Heart left ventricle (tissue), 16 donors: ENCODE measurements at regions not wholly inside any gene's neighbourhood (a gene's known extent, or its start where the extent isn't known, plus 50 kb on each side); places are given as distances from the start of the nearest gene placed in this dataset.

Experiments
- ATAC-seq, 4 donors: fragments of 200-7000 bp; cut with Tn5 transposase; one replicate each; pipeline ENCODE4 v1.9.1; 2020 to 2022; ENCODE audit warnings: moderate library complexity in 4 of 4, mild to moderate bottlenecking in 3 of 4, moderate number of reproducible peaks in 1 of 4
- DNase-seq, 5 donors: peaks; one replicate each; pipeline ENCODE4 v3.0.0-alpha.2; 2020
- H3K27ac ChIP-seq, 12 donors: fragments of 200-600 bp; sonication (generic) in 4 of 12; one replicate each; pipeline versions ENCODE4 v1.5.0 to v1.8.0; 2016 to 2022; ENCODE audit warnings: mild to moderate bottlenecking in 2 of 12
- H3K27me3 ChIP-seq, 9 donors: fragments of 200-600 bp; sonication (generic) in 2 of 9; one replicate each; pipeline versions ENCODE4 v1.5.1 to v1.8.0; 2016 to 2022; ENCODE audit warnings: mild to moderate bottlenecking in 3 of 9
- H3K36me3 ChIP-seq, 9 donors: fragments of 200-600 bp; sonication (generic) in 2 of 9; one replicate each; pipeline versions ENCODE4 v1.5.0 to v1.8.0; 2018 to 2022; ENCODE audit warnings: mild to moderate bottlenecking in 2 of 9
- H3K4me1 ChIP-seq, 12 donors: fragments of 200-600 bp; sonication (generic) in 4 of 12; one replicate each; pipeline versions ENCODE4 v1.5.0 to v1.8.0; 2016 to 2022; ENCODE audit warnings: mild to moderate bottlenecking in 3 of 12
- H3K4me3 ChIP-seq, 12 donors: fragments of 200-600 bp; sonication (generic) in 4 of 12; one replicate each; pipeline versions ENCODE4 v1.5.0 to v1.8.0; 2017 to 2022; ENCODE audit warnings: mild to moderate bottlenecking in 9 of 12, moderate library complexity in 4 of 12
- H3K9me3 ChIP-seq, 12 donors: fragments of 200-600 bp; sonication (generic) in 4 of 12; one replicate each; pipeline versions ENCODE4 v1.5.0 to v1.8.0; 2016 to 2022; ENCODE audit warnings: mild to moderate bottlenecking in 1 of 12
- POLR2A ChIP-seq, 2 donors: fragments of 450-650 bp; IDR thresholded peaks; one replicate each; pipeline ENCODE4 v1.6.1; 2017; ENCODE audit warnings: antibody characterized with exemption in 2 of 2, mild to moderate bottlenecking in 2 of 2, moderate library complexity in 2 of 2
- WGBS, 4 donors: extraction: QIAGEN DNeasy Blood & Tissue Kit in 2 of 4; methylation state at CpG; one replicate each; pipeline versions ENCODE4 v1.1.5 to v1.1.7; 2013 to 2018; 5-methylcytosine and 5-hydroxymethylcytosine counted together
- intact Hi-C, 10 donors: fragments of 100-400 bp; cut with DNase I; formaldehyde crosslinking; loops; one replicate each; pipeline versions ENCODE4 v1.11.1 to v1.14.2; 2022
- TF ChIP-seq, protein P1 (sequence below), 12 donors: fragments of 200-600 bp; sonication (generic) in 4 of 12; IDR thresholded peaks; one replicate each; pipeline versions ENCODE4 v1.5.0 to v1.8.0; 2018 to 2022; ENCODE audit warnings: antibody characterized with exemption in 12 of 12, mild to moderate bottlenecking in 5 of 12
- donor health status: ischemic (EF 13 %, LVEDD 7.1; RV severe dilation, severe dysfunction).
- donor health status: healthy with polysubstance abuse.
- donor health status: DM: no; HTN: yes; CAD: no.
- donor health status: DM: no; HTN: no; CAD: no.
- donor health status: ischemic (EF 25% LVEDD 6.9; RV normal size, moderate dysfunction).
- donor health status: ischemic (EF 25% LVEDD 5.7; RV mildly dilated, moderate dysfunction).
- donor health status: healthy.
- donor health status: DM: yes; HTN: yes; CAD: no.
- donor health status: ischemic (EF 35%, LVEDD 5.7; RV mildly dilated, moderate dysfunction).
- donor health status: nonischemic (EF 11% LVEDD 7.7; RV severe dilation, severe dysfunction).
- donor health status: DM: yes; HTN: yes; CAD: no.
- donor health status: PGD.
- donor health status: ischemic (EF 29% LVEDD 5.4; RV normal size, mild dysfunction).
- donor health status: nonischemic (EF 23%, LVEDD 6.1; RV moderate dilation, normal function).

DNA sequence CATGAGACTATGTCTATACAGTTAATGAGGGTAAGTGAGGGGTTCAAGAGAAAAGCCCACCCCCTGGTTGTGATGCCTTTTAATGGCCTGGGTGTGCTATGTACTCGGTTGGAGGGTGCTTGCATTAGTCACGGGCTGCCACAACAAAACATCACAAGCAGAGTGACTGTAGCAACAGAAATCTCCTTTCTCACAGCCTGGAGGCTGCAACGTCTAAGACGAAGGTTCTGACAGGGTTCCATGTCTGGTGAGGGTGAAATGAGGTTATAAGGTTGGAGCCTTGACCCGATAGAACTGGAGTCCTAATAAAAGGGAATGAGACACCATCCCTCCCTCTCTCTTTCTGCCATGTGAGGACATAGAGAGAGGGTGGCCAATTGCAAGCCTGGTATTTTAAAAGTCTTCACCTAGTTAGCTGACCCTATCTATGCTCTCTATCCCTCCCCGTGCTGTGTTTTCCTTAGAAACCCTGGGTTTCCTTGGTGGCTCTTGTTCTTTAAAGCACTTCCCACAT, 126.0 kb upstream of the GDF10 start:
- intact Hi-C loops = no loop called here

DNA sequence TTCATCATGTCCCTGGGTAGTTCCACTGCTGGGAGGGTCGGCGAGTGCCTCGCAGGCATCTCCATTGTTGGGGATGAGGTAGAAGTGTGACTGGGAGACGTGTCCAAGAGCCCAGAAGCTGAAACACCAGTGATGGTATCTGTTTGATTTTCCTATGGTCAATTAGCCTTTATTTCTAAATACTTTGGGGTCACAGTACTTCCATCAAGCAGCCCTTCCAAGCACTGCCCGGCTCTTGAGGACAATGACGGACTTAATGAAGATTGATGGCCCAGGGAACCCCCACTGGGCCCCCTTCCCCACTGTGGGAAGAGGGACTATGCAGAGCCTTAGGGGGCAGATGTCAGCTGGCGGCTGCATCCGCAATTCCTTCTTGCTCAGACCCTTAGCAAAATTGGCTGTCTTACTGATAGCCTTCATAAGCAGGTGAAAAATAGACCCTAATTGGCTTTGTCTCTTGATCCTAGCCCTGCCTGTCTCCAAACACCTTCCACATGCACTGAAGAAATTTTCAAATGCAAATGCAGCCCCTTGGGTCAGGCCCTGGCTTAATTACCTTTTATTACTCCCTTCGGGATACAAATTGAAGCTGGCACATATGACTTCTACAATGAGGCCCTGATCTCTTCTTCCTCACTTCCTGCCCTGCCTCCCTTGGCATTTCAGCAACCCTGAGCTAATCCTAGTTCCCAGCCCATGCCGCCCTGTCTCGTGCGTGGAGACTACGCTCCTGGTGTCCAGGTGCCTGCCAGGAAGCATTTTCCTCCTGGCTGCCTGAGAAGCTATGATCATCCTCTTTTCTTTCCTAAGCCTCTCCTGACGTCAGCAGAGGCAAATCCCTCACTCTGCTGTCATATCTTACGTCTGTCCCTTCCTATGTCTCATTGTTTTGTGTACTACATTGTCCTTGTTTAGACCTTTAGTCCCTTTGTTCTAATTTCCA, 124.5 kb upstream of the GDF10 start:
- no peak overlapping the region for H3K27ac ChIP-seq
- WGBS, 4 donors = 70 to 81% (median 77%) methylated on average over 15 of the region's 15 CpGs
- H3K27me3 ChIP-seq = no peaks in the 10 kb centered on the region
- DNase-seq (no peak), ATAC-seq (no peak)
- H3K36me3 ChIP-seq = no peaks in the 10 kb centered on the region
- H3K4me1 ChIP-seq = no peaks in the 10 kb centered on the region
- H3K9me3 ChIP-seq = peaks cover 0 to 1% (median 0%) of the 10 kb centered on the region in 12 donors
- TF ChIP-seq, protein P1, sequence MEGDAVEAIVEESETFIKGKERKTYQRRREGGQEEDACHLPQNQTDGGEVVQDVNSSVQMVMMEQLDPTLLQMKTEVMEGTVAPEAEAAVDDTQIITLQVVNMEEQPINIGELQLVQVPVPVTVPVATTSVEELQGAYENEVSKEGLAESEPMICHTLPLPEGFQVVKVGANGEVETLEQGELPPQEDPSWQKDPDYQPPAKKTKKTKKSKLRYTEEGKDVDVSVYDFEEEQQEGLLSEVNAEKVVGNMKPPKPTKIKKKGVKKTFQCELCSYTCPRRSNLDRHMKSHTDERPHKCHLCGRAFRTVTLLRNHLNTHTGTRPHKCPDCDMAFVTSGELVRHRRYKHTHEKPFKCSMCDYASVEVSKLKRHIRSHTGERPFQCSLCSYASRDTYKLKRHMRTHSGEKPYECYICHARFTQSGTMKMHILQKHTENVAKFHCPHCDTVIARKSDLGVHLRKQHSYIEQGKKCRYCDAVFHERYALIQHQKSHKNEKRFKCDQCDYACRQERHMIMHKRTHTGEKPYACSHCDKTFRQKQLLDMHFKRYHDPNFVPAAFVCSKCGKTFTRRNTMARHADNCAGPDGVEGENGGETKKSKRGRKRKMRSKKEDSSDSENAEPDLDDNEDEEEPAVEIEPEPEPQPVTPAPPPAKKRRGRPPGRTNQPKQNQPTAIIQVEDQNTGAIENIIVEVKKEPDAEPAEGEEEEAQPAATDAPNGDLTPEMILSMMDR (IDR thresholded peaks at IDR 0.05) = no peak
- TF ChIP-seq POLR2A (IDR thresholded peaks at IDR 0.05) = no peak
- intact Hi-C loops = no loop called here
- no peak overlapping the region for H3K4me3 ChIP-seq

More for the DNA sequence above, 126.0 kb upstream of the GDF10 start:
- TF ChIP-seq, protein P1 (IDR thresholded peaks at IDR 0.05) = no peak
- no peak for TF ChIP-seq POLR2A (IDR thresholded peaks at IDR 0.05)
- Histone ChIP-seq H3K9me3 (peaks cover 0 to 10% (median 0%) of the 10 kb centered on the region in 12 donors), H3K36me3 (no peaks in the 10 kb centered on the region), H3K4me1 (no peaks in the 10 kb centered on the region), H3K27me3 (no peaks in the 10 kb centered on the region), H3K4me3 (no peak overlapping the region), H3K27ac (no peak overlapping the region)
- DNase-seq (no peak), ATAC-seq (no peak)
- WGBS, 4 donors = 78 to 83% (median 79%) methylated on average over 6 of the region's 6 CpGs

DNA sequence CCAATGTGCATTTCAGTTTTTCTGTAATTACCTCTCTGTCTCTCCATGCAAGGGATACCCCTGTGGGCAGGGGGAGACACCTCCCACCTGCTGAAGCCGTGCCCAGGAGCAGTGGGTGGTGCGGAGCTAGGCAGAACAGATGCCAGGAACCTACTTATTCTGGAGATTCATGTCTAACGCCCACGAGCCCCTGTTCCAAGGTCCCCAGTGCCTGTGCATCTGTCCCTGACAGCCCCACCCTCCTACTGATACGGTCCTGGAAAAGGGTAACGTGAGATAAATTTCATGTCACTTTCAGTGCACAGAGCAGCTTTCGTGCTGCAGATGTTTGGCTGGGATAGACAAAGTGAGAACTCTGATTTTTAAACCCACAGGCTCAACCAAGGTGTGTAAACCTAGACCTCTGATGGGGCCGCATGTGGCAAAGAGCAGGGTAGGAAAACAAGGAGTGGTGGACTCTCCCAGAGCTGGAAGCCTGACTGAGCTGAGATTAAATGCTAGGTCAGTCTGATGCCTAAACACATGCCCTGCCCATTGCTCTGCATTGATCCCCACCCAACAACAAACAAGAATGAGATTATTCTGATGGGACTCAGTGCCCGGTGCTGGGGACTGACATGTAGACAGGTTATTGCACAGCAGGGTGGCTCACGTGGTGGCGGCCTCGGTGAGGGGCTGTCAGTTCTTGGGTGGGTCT, 123.6 kb upstream of the GDF10 start:
- ATAC-seq (no peak), DNase-seq (no peak)
- no peak overlapping the region for H3K4me3 ChIP-seq
- no peaks in the 10 kb centered on the region for H3K36me3 ChIP-seq
- TF ChIP-seq, protein P1 (IDR thresholded peaks at IDR 0.05) = no peak
- TF ChIP-seq POLR2A (IDR thresholded peaks at IDR 0.05) = no peak
- 66 to 78% (median 75%) methylated on average over 11 to 12 of the region's 12 CpGs for WGBS, 4 donors
- no peaks in the 10 kb centered on the region for H3K4me1 ChIP-seq
- H3K27ac ChIP-seq = no peak overlapping the region
- intact Hi-C loops = no loop called here
- H3K27me3 ChIP-seq = no peaks in the 10 kb centered on the region
- no peaks in the 10 kb centered on the region for H3K9me3 ChIP-seq
